Caco-2 (cell line): ENCODE measurements at regions not wholly inside any gene's neighbourhood (a gene's known extent, or its start where the extent isn't known, plus 50 kb on each side); places are given as distances from the start of the nearest gene placed in this dataset.

Source experiments
- BruUV-seq: library from RNA; stranded (reverse); fragments of 400-500 nt; replicated peaks from 2 replicates; lab custom pipeline; 2021; lab: Mats Ljungman, UMichigan
- CTCF ChIA-PET: fragments of 300-600 bp; sonication (Branson Sonifier 250); formaldehyde crosslinking; loops from one replicate; lab custom pipeline; 2022; ENCODE audit warnings: antibody characterized with exemption; lab: Charles Lee
- POLR2A ChIA-PET: fragments of 300-600 bp; sonication (Branson Sonifier 250); formaldehyde crosslinking; loops from one replicate; lab custom pipeline; 2022; ENCODE audit warnings: antibody characterized with exemption; lab: Charles Lee
- DNase-seq, 2 experiments: peaks; one replicate each; pipeline versions ENCODE4 v3.0.0 to v3.0.0-alpha.2; 2020 to 2022
- H3K27me3 ChIP-seq: replicated peaks from 2 replicates; pipeline ENCODE4 v1.6.0; 2011; ENCODE audit warnings: low read length; ENCODE audit not compliant: control insufficient read depth, insufficient read depth
- H3K36me3 ChIP-seq: 2 replicates; pipeline ENCODE4 v1.5.1; 2011; ENCODE audit warnings: low read length; ENCODE audit not compliant: control insufficient read depth, insufficient read depth
- H3K4me1 ChIP-seq: fragments of 250-450 bp; sonication (Bioruptor Pico); 2 replicates; pipeline ENCODE4 v1.5.1; 2020; ENCODE audit warnings: mild to moderate bottlenecking
- H3K4me3 ChIP-seq: 2 replicates; pipeline ENCODE4 v1.5.1; 2011; ENCODE audit warnings: low read depth, mild to moderate bottlenecking, control low read depth, low read length
- H3K9me3 ChIP-seq: fragments of 250-450 bp; sonication (Bioruptor Pico); 2 replicates; pipeline ENCODE4 v1.5.1; 2020; ENCODE audit warnings: mild to moderate bottlenecking, moderate library complexity
- H3K27ac Mint-ChIP-seq: one replicate; pipeline ENCODE4 v1.8.0; 2022; ENCODE audit warnings: mixed read lengths; ENCODE audit not compliant: unreplicated experiment
- H3K27me3 Mint-ChIP-seq: one replicate; pipeline ENCODE4 v1.8.0; 2022; ENCODE audit warnings: mixed read lengths; ENCODE audit not compliant: insufficient read depth, unreplicated experiment
- H3K36me3 Mint-ChIP-seq: one replicate; pipeline ENCODE4 v1.8.0; 2022; ENCODE audit warnings: mild to moderate bottlenecking, mixed read lengths; ENCODE audit not compliant: insufficient read depth, unreplicated experiment
- H3K4me1 Mint-ChIP-seq: one replicate; pipeline ENCODE4 v1.8.0; 2022; ENCODE audit warnings: low read depth, mixed read lengths; ENCODE audit not compliant: unreplicated experiment
- H3K4me3 Mint-ChIP-seq: one replicate; pipeline ENCODE4 v1.8.0; 2022; ENCODE audit warnings: mild to moderate bottlenecking, moderate library complexity, mixed read lengths; ENCODE audit not compliant: unreplicated experiment
- H3K9me3 Mint-ChIP-seq: one replicate; pipeline ENCODE4 v1.8.0; 2022; ENCODE audit warnings: mixed read lengths; ENCODE audit not compliant: unreplicated experiment
- intact Hi-C: fragments of 100-400 bp; cut with micrococcal nuclease; formaldehyde crosslinking; loops from one replicate; pipeline ENCODE4 v1.10.0; 2022; ENCODE audit not compliant: unreplicated experiment
- TF ChIP-seq, protein P1 (sequence below), 2 experiments: fragments of 200-600 bp in 1 of 2; IDR thresholded peaks; 1 replicate in 1 of 2; 2 replicates in 1 of 2; pipeline versions ENCODE4 v1.5.1 to v1.8.0; 2011 to 2022; ENCODE audit warnings: antibody characterized with exemption in 1 of 2, control low read depth in 1 of 2, inconsistent platforms in 1 of 2, low read depth in 1 of 2, low read length in 1 of 2, mild to moderate bottlenecking in 1 of 2, moderate library complexity in 1 of 2; ENCODE audit not compliant: insufficient read depth in 1 of 2, severe bottlenecking in 1 of 2, unreplicated experiment in 1 of 2

DNA sequence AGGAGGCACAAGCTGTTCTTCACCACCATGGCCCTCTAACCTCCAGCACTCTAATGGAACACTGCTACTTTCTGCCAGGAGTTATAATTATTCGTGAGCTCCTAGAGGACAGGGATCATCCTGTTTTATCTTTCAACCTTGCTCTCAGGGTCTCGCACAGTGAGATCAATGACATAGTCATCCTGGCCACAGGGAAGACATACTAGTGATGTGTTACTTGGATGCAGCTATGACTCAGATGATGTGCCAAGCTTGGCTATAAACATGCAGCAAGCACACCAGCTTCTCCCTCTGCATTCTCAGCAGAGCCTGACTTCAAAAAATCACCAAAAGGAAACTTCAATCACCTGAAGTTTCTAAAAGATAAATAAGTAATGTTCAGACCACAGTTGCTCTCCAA, 203.8 kb upstream of the HES1 start:
- TF ChIP-seq, protein P1, sequence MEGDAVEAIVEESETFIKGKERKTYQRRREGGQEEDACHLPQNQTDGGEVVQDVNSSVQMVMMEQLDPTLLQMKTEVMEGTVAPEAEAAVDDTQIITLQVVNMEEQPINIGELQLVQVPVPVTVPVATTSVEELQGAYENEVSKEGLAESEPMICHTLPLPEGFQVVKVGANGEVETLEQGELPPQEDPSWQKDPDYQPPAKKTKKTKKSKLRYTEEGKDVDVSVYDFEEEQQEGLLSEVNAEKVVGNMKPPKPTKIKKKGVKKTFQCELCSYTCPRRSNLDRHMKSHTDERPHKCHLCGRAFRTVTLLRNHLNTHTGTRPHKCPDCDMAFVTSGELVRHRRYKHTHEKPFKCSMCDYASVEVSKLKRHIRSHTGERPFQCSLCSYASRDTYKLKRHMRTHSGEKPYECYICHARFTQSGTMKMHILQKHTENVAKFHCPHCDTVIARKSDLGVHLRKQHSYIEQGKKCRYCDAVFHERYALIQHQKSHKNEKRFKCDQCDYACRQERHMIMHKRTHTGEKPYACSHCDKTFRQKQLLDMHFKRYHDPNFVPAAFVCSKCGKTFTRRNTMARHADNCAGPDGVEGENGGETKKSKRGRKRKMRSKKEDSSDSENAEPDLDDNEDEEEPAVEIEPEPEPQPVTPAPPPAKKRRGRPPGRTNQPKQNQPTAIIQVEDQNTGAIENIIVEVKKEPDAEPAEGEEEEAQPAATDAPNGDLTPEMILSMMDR (IDR thresholded peaks at IDR 0.05; ENCODE audit: insufficient read depth in 1 of 2, low read depth in 1 of 2, low read length in 1 of 2, severe bottlenecking in 1 of 2, unreplicated experiment in 1 of 2), result no peak
- Mint-ChIP-seq H3K27ac (no peak overlapping the region), H3K4me3 (no peak overlapping the region), H3K9me3 (no peaks in the 10 kb centered on the region), H3K36me3 (no peaks in the 10 kb centered on the region), H3K4me1 (no peaks in the 10 kb centered on the region), H3K27me3 (no peaks in the 10 kb centered on the region)
- no peak overlapping the region for H3K4me3 ChIP-seq
- no peaks in the 10 kb centered on the region; the same call in 1 of the 2 replicates for H3K4me1 ChIP-seq
- no peaks in the 10 kb centered on the region for H3K9me3 ChIP-seq
- no peaks in the 10 kb centered on the region for H3K27me3 ChIP-seq
- ChIA-PET POLR2A (interaction anchor here (1.2 kb wide), 1 partner anchor 17 kb away, joined by 3 read pairs; no protein-coding TSS in a partner anchor), CTCF (interaction anchor here (0.6 kb wide), 1 partner anchor 11 kb away, joined by 11 read pairs; no protein-coding TSS in a partner anchor)
- intact Hi-C loops, result no loop called here
- BruUV-seq, result no TSS peak
- no peak for DNase-seq
- no peaks in the 10 kb centered on the region for H3K36me3 ChIP-seq

DNA sequence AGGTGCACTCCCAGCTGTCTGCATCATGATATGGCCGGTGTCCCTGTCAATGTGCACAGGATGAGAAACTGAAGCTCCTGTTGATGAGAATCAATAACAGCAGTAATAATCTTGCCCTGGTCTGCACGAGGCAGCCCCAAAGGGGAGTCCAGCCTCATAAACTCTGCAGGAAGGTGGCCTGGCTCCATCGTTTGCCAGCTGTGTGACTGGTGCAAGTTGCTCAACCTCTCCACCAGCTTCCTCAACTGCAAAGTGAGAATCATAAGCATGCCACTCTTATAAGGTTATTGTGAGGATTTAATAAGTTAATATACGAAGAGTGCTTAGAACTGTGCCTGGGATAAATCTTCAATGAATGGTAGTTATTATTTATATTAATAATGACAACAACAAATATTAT, 203.4 kb upstream of the HES1 start:
- Mint-ChIP-seq H3K9me3 (no peaks in the 10 kb centered on the region), H3K27me3 (no peaks in the 10 kb centered on the region), H3K4me3 (no peak overlapping the region), H3K4me1 (peaks cover 2% of the 10 kb centered on the region), H3K27ac (no peak overlapping the region), H3K36me3 (no peaks in the 10 kb centered on the region)
- no peak for DNase-seq
- ChIA-PET CTCF (interaction anchor here (0.6 kb wide), 1 partner anchor 10 kb away, joined by 11 read pairs; no protein-coding TSS in a partner anchor), POLR2A (interaction anchor here (1.2 kb wide), 1 partner anchor 17 kb away, joined by 3 read pairs; no protein-coding TSS in a partner anchor)
- intact Hi-C loops, result no loop called here
- no TSS peak for BruUV-seq
- Histone ChIP-seq H3K36me3 (no peaks in the 10 kb centered on the region), H3K9me3 (no peaks in the 10 kb centered on the region), H3K4me3 (no peak overlapping the region), H3K27me3 (no peaks in the 10 kb centered on the region), H3K4me1 (no peaks in the 10 kb centered on the region; the same call in 1 of the 2 replicates)
- TF ChIP-seq, protein P1 (IDR thresholded peaks at IDR 0.05; ENCODE audit: insufficient read depth in 1 of 2, low read depth in 1 of 2, low read length in 1 of 2, severe bottlenecking in 1 of 2, unreplicated experiment in 1 of 2), result no peak

DNA sequence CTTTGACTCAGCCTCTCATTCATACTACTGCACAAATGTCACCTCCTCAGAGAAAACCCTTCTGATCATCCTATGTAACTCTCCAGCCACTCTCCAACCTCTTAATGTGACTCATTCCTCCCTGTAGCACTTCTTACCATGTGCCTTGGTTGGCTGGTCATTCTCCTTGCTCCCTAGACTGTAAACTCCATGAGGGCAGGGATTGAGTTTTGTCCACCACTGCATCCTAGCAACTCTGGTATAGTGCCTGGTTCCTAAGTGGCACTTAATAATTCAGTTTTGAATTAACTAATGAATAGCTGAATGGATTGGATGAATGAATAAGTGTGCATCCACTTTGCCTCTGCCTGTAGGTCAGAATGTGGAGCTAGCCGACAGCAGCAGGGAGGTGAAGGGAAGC, 202.5 kb upstream of the HES1 start:
- POLR2A ChIA-PET, result no interaction called here
- BruUV-seq, result no TSS peak
- no peaks in the 10 kb centered on the region for H3K36me3 ChIP-seq
- no peaks in the 10 kb centered on the region for H3K36me3 Mint-ChIP-seq
- CTCF ChIA-PET, result no interaction called here
- no peaks in the 10 kb centered on the region for H3K9me3 Mint-ChIP-seq
- no peaks in the 10 kb centered on the region for H3K27me3 Mint-ChIP-seq
- peaks cover 2% of the 10 kb centered on the region; the same call in 1 of the 2 replicates for H3K4me1 ChIP-seq
- TF ChIP-seq, protein P1 (IDR thresholded peaks at IDR 0.05; ENCODE audit: insufficient read depth in 1 of 2, low read depth in 1 of 2, low read length in 1 of 2, severe bottlenecking in 1 of 2, unreplicated experiment in 1 of 2), result no peak
- DNase-seq, result no peak
- H3K27me3 ChIP-seq, result no peaks in the 10 kb centered on the region
- no peak overlapping the region for H3K4me3 ChIP-seq
- intact Hi-C loops, result no loop called here
- H3K4me3 Mint-ChIP-seq, result no peak overlapping the region
- no peaks in the 10 kb centered on the region for H3K9me3 ChIP-seq
- H3K4me1 Mint-ChIP-seq, result peaks cover 6% of the 10 kb centered on the region
- H3K27ac Mint-ChIP-seq, result no peak overlapping the region
